SHP77 treated with DMSO at 0.1 percent for 48 hours (cell line): ENCODE measurements at regions not wholly inside any gene's neighbourhood (a gene's known extent, or its start where the extent isn't known, plus 50 kb on each side); places are given as distances from the start of the nearest gene placed in this dataset.
A peak's percentile ranks its signal among the peaks of the same experiment; 100 is the strongest.

Source experiments
- DNase-seq: peaks from one replicate; lab custom pipeline; 2025; lab: John Stamatoyannopoulos, UW

GRCh38 chr3:106533093-106533787 lies 664.4 kb upstream of the CBLB start:
- DNase-seq: no peak

DNA sequence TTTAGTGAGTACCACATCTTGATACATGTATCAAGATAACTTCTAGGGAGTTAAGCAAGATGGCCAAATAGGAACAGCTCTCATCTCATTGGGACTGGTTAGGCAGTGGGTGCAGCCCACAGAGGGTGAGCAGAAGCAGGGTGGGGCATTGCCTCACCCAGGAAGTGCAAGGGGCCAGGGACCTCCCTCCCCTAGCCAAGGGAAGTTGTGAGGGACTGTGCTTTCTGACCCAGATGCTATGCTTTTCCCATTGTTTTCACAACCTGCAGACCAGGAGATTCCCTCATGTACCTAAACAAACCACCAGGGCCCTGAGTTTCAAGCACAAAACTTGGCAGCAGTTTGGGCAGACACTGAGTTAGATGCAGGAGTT lies 665.0 kb upstream of the CBLB start:
- DNase-seq: no peak

DNA sequence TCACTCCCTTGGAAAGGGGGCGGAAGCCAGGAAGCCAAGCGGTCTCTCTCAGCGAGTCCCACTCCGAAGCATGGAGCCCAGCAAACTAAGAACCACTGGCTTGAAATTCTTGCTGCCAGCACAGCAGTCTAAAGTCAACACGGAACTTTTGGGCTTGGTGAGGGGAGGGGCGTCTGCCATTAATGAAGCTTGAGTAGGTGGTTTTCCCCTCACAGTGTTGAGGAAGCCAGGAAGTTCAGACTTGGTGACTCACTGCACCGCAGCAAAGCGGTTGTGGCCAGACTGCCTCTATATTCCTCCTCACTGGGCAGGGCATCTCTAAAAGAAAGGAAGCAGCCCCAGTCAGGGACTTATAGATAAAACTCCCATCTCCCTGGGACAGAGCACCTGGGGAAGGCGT lies 665.4 kb upstream of the CBLB start:
- no peak for DNase-seq

DNA sequence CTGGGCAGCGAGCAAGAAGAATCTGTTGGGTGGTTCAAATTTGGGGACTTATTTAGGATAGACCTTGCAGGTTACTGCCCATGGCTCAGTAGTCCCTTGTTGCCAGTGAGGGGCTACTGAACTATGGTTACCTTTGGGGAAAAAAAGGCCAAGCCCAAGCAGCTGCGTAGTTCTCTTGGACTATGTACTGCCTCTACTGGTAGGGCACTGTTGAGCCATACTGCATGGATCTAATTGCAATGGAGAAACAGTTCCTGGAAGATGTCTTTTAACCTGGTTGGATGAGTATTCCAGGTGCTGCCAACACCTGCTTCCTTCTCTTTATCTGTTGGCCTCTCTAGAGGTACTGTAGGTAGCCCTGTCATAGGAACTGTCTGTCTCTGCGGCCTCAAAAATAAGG lies 671.9 kb upstream of the CBLB start:
- DNase-seq: no peak

DNA sequence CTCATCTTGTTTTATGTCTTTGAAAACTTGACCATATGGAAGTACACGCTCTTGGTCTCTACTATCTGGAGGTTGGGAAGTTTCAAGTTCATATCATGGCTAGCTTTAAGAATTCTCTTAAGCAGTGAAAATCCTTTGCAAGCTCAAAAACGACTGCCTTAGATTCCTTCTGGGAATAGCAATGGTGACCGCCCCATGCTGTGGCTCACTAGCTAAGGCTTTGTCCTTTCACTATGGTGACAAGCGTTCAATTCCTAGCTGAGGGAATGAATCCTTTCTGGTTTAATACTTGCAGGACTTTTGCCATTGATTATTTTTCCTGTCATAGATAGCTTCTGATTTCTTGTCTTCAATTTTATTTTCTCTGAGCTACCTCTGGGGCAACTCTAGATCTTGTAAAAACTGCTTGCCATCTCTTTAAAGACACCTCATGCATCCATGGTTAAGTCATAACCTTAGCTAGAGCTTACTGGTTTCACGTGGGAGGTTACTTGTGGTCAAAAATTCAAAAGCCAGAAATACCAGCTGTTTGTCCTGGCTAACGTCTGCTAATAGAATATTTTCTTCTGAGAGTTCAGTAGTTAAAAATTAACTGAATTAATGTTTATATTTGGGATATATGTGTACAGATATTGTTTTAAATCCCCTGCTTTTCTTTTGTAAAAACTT lies 673.4 kb upstream of the CBLB start:
- no peak for DNase-seq

- peak; percentile 76 for DNase-seq
These were observed 683.7 kb upstream of the CBLB start for GRCh38 chr3:106552351-106553043.

DNA sequence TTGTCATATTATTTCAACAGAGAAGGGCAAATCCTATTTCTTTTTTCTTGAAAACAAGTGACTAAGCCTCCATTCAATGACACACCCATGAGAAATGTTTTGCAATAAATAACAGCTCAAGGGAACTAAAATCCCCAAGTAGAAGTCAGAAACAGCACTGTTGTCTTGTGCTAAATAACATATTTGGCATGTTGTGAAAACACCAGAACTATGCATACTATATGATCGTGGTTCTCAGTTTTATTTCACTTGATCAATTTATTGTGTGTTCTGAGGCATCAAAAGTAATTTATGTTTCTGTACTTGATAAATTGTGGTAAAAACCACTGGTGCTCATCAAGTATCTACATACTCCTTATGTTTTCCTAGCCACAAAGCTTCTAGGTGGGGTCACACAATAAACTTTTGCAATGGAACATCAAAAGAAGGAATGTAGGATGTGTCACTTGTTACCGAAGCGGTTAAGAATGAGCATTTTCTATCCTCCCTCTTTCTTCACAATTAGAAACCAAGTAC lies 691.7 kb upstream of the CBLB start:
- DNase-seq: no peak

GRCh38 chr3:106566277-106566676 lies 697.5 kb upstream of the CBLB start:
- no peak for DNase-seq

GRCh38 chr3:106570426-106570825 lies 701.6 kb upstream of the CBLB start:
- no peak for DNase-seq

GRCh38 chr3:106573605-106574004 lies 704.8 kb upstream of the CBLB start:
- DNase-seq: no peak

GRCh38 chr3:106575029-106575428 lies 706.2 kb upstream of the CBLB start:
- no peak for DNase-seq

DNA sequence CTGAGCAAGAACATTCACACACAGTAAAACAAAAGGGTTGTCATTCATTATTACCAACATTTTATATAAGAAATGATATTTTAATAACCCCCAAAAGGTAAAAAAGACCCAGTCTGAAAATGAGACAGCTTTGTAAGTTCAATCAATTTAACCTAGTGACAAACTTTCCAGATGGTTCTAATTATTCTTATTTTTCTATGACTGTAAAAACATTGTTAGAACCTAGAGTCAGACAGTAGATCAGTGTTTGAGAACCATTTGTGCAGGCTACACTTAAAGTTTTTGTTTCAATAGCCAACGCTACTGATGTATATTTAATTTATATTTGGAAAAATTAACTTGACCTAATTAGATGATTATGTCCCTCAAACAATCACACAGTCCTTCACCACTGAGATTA lies 708.4 kb upstream of the CBLB start:
- no peak for DNase-seq

- DNase-seq: no peak
These were observed 710.1 kb upstream of the CBLB start for GRCh38 chr3:106578911-106579310.

DNA sequence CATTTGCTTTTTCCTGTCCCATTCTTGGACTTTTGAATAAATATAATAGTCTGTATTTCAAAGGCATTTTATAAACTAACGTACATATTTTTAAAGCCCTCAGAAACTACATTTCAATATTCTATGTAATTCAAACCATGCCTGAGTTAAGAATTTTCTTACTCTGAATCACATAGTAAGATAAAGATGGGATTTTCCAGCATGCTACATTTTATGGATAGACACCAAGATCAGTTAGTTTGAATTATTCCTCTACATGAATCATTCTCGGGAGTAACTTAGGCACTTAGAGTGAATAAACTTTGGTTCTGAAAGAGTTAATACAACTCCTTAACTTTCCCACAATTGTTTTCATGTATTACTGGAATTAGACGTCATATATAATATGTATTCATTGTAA lies 713.3 kb upstream of the CBLB start:
- no peak for DNase-seq

DNA sequence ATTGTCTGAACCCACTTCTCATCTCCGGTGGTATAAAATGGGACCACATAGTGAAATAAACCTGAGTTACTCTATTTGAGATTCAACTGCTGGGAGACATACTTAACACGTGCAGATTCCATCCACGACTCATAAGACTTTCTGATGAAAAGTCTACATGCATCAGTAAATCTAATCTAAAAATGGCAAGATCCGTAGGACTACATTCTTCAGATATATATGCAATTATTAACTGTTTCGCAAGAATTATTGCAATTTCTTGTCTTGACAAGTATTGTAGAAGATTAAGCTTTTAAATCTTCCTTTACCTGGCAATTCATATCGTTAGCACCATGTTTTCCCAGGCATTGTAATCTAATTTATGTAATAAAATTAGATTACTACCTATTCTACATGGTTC lies 718.7 kb upstream of the CBLB start:
- no peak for DNase-seq

GRCh38 chr3:106588739-106589138 lies 719.9 kb upstream of the CBLB start:
- no peak for DNase-seq

- no peak for DNase-seq
These were observed 720.6 kb upstream of the CBLB start for GRCh38 chr3:106589311-106589942.

DNA sequence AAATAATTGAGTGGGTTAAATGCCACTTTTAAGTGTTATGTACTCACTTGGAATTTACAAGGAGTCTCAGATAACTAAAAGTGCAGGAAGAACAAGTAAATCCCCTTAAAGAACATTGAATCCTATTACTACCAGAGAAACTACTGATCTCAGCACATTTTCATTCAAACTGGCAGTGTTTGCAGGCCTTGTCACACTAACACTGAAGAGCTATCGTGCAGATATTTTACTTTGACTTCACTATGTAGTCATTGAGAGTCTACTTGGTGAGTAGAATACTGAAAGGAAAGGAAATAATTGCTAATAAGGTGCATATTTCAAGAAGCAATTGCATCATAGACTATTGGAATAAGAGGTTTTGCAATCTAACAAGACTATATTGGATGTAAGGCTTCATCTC lies 721.4 kb upstream of the CBLB start:
- DNase-seq: no peak

DNA sequence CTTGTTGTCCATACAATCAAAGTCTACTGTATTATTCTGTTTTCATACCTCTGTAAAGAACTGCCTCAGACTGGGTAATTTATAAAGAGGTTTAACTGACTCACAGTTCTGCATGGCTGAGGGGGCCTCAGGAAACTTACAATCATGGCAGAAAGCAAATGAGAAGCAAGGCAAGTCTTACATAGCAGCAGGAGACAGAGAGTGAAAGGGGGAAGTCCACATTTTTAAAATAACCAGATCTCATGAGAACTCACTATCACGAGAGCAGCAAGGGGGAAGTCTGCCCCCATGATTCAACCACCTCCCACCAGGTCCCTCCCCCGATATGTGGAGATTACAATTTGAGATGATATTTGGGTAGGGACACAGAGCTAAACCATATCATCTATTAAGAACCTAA lies 724.6 kb upstream of the CBLB start:
- DNase-seq: no peak

- peak; percentile 57 for DNase-seq
These were observed 741.0 kb upstream of the CBLB start for GRCh38 chr3:106609666-106610301.

GRCh38 chr3:106610362-106610959 lies 741.6 kb upstream of the CBLB start:
- DNase-seq: no peak

GRCh38 chr3:106611116-106611515 lies 742.3 kb upstream of the CBLB start:
- DNase-seq: no peak
